Gastroesophageal sphincter (tissue), 4 donors: ENCODE measurements at regions not wholly inside any gene's neighbourhood (a gene's known extent, or its start where the extent isn't known, plus 50 kb on each side); places are given as distances from the start of the nearest gene placed in this dataset.
"Not testable (repeated sequence)": the region's sequence is repeated elsewhere in the genome, so short reads cannot be mapped to it uniquely, and the experiment has no call there.

ENCODE experiments used
- ATAC-seq: fragments of 150-250 bp; one replicate; pipeline ENCODE4 v1.9.1; 2016; ENCODE audit warnings: mild to moderate bottlenecking, moderate library complexity
- H3K27ac ChIP-seq, 4 donors: fragments of 200-600 bp; sonication (generic) in 3 of 4; 1 replicate in 3 of 4; 2 replicates in 1 of 4; pipeline ENCODE4 v1.5.1; 2016 to 2019
- H3K27me3 ChIP-seq: fragments of 200-600 bp; sonication (generic); one replicate; pipeline ENCODE4 v1.5.1; 2019
- H3K36me3 ChIP-seq, 2 donors: fragments of 200-600 bp; sonication (generic); one replicate each; pipeline ENCODE4 v1.5.1; 2019; ENCODE audit warnings: control low read depth in 1 of 2
- H3K4me1 ChIP-seq, 3 donors: fragments of 200-600 bp; sonication (generic); 1 replicate in 2 of 3; 2 replicates in 1 of 3; pipeline ENCODE4 v1.5.1; 2016 to 2019; ENCODE audit warnings: control low read depth in 2 of 3
- H3K4me3 ChIP-seq, 2 donors: fragments of 200-600 bp; sonication (generic); one replicate each; pipeline ENCODE4 v1.5.1; 2019; ENCODE audit warnings: mild to moderate bottlenecking in 1 of 2, moderate library complexity in 1 of 2
- H3K9me3 ChIP-seq, 3 donors: fragments of 200-600 bp; sonication (generic); one replicate each; pipeline ENCODE4 v1.5.1; 2017 to 2019; ENCODE audit warnings: control low read depth in 2 of 3
- EP300 ChIP-seq: sonication (generic); formaldehyde crosslinking; IDR thresholded peaks from one replicate; pipeline ENCODE4 v1.6.1; 2017; ENCODE audit warnings: antibody characterized with exemption, mild to moderate bottlenecking
- POLR2A ChIP-seq, 2 donors: fragments of 450-650 bp; IDR thresholded peaks; one replicate each; pipeline ENCODE4 v1.6.1; 2017; ENCODE audit warnings: antibody characterized with exemption in 2 of 2, mild to moderate bottlenecking in 2 of 2, moderate library complexity in 1 of 2
- POLR2AphosphoS5 ChIP-seq: sonication (generic); formaldehyde crosslinking; IDR thresholded peaks from one replicate; pipeline ENCODE4 v1.6.1; 2017; ENCODE audit warnings: antibody characterized with exemption
- WGBS, 2 donors: methylation state at CpG; one replicate each; pipeline ENCODE4 v1.1.5; 2018; ENCODE audit warnings: low coverage in 1 of 2; 5-methylcytosine and 5-hydroxymethylcytosine counted together
- TF ChIP-seq, protein P1 (sequence below), 4 experiments: fragments of 200-600 bp in 2 of 4; fragments of 450-650 bp in 2 of 4; sonication (generic) in 1 of 4; IDR thresholded peaks; one replicate each; pipeline ENCODE4 v1.5.1; 2017 to 2019; ENCODE audit warnings: antibody characterized with exemption in 4 of 4, mild to moderate bottlenecking in 2 of 4, moderate library complexity in 2 of 4

DNA sequence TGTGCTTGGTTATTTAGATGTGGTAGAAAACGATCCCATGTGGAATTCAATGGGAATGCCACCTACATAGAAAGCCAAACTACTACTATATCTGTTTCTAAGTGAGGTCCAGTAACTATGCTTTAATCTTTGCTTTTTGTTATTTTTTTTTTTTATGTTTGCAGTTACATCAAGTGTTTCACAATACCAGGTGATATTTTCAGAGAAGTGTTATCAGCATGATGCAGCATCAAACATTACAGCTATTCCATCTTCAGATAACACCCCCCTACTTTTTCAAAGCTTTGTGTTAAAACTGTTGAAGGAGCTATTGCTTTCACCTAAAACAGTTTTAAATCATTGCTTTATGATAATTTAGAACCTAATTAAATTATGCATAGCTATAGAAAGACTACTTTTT lies 163.8 kb upstream of the SLC16A7 start:
- Histone ChIP-seq H3K4me1 (no peaks in the 10 kb centered on the region), H3K4me3 (no peak overlapping the region), H3K36me3 (no peaks in the 10 kb centered on the region), H3K27ac (no peak overlapping the region), H3K27me3 (no peaks in the 10 kb centered on the region), H3K9me3 (no peaks in the 10 kb centered on the region)
- WGBS, 2 donors = 45 to 86% methylated on average over 1 of the region's 1 CpG
- TF ChIP-seq, protein P1, sequence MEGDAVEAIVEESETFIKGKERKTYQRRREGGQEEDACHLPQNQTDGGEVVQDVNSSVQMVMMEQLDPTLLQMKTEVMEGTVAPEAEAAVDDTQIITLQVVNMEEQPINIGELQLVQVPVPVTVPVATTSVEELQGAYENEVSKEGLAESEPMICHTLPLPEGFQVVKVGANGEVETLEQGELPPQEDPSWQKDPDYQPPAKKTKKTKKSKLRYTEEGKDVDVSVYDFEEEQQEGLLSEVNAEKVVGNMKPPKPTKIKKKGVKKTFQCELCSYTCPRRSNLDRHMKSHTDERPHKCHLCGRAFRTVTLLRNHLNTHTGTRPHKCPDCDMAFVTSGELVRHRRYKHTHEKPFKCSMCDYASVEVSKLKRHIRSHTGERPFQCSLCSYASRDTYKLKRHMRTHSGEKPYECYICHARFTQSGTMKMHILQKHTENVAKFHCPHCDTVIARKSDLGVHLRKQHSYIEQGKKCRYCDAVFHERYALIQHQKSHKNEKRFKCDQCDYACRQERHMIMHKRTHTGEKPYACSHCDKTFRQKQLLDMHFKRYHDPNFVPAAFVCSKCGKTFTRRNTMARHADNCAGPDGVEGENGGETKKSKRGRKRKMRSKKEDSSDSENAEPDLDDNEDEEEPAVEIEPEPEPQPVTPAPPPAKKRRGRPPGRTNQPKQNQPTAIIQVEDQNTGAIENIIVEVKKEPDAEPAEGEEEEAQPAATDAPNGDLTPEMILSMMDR (IDR thresholded peaks at IDR 0.05) = no peak
- no peak for TF ChIP-seq EP300
- no peak for TF ChIP-seq POLR2A (IDR thresholded peaks at IDR 0.05)
- TF ChIP-seq POLR2AphosphoS5 = no peak
- no peak for ATAC-seq

DNA sequence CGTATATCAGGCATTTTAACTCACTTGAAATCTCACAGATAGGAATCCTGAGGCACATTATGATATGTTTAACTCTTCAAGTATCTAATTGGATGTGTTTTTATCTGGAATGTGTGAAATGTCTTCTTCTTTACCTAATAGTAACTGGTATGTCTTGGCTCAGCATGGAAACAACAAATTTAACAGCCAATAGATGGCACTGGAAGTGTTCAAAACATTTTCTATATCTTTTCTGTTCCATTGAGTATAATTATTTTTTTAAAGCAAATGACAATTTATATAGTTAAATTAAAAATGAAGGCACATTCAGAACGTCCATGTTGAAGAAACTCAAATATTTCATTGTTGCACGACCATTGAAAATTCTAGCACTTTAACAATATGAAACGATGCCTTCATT lies 164.6 kb upstream of the SLC16A7 start:
- Histone ChIP-seq H3K27ac (no peak overlapping the region), H3K4me3 (no peak overlapping the region), H3K4me1 (no peaks in the 10 kb centered on the region), H3K36me3 (no peaks in the 10 kb centered on the region), H3K27me3 (no peaks in the 10 kb centered on the region), H3K9me3 (no peaks in the 10 kb centered on the region)
- no peak for TF ChIP-seq EP300
- TF ChIP-seq POLR2A (IDR thresholded peaks at IDR 0.05) = no peak
- TF ChIP-seq, protein P1 (IDR thresholded peaks at IDR 0.05) = no peak
- TF ChIP-seq POLR2AphosphoS5 = no peak
- 51 to 70% methylated on average over 4 of the region's 4 CpGs for WGBS, 2 donors
- ATAC-seq = no peak

DNA sequence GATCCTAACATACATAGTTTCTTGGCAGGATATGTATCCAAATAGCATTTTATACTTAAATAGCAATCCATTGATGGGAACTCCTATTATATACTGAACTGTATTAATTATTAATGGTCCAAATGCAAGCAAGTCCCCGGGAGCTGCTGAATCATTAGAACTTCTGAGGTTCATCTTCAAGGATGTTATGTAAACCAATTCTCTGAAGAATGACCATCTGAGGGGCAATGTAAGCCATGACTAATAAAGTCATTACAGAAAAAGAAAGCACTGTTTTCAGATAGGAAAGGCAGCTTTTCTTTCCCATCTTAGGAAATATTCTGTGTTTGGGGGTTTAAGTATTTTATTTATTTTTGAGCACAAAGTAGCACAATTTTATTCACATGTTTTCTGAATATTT lies 166.1 kb upstream of the SLC16A7 start:
- H3K27ac ChIP-seq = no peak overlapping the region
- no peaks in the 10 kb centered on the region for H3K9me3 ChIP-seq
- TF ChIP-seq EP300 (no peak), POLR2A (IDR thresholded peaks at IDR 0.05) (no peak), POLR2AphosphoS5 (no peak)
- TF ChIP-seq, protein P1 (IDR thresholded peaks at IDR 0.05) = no peak
- no peaks in the 10 kb centered on the region for H3K36me3 ChIP-seq
- no peaks in the 10 kb centered on the region for H3K4me1 ChIP-seq
- H3K27me3 ChIP-seq = no peaks in the 10 kb centered on the region
- ATAC-seq = no peak
- WGBS, 2 donors = 13 to 25% methylated on average over 1 of the region's 1 CpG
- no peak overlapping the region for H3K4me3 ChIP-seq

DNA sequence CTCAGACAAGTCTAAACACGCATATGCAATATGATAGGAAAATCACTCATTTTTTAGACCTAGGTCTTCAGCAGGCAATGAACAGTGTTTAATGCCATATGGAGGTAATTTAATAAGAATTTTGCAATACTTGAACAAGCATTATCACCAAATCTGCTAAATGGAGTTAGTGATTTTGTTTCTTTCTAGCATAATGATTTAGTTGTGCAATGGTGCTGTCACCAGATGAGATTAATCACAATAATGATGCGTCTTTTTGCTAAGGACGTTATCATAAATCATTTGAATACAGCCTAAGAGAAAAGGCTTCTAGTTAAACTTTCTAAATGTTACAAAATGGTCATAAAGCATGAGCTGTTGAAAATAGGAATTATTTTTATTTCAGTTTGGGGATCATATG lies 170.0 kb upstream of the SLC16A7 start:
- Histone ChIP-seq H3K27ac (no peak overlapping the region), H3K36me3 (no peaks in the 10 kb centered on the region), H3K27me3 (no peaks in the 10 kb centered on the region), H3K4me3 (no peak overlapping the region), H3K9me3 (no peaks in the 10 kb centered on the region), H3K4me1 (no peaks in the 10 kb centered on the region)
- TF ChIP-seq POLR2A (IDR thresholded peaks at IDR 0.05) (no peak), EP300 (no peak), POLR2AphosphoS5 (no peak)
- TF ChIP-seq, protein P1 (IDR thresholded peaks at IDR 0.05) = no peak
- 58 to 63% methylated on average over 3 of the region's 3 CpGs for WGBS, 2 donors
- peak; percentile 34 for ATAC-seq

DNA sequence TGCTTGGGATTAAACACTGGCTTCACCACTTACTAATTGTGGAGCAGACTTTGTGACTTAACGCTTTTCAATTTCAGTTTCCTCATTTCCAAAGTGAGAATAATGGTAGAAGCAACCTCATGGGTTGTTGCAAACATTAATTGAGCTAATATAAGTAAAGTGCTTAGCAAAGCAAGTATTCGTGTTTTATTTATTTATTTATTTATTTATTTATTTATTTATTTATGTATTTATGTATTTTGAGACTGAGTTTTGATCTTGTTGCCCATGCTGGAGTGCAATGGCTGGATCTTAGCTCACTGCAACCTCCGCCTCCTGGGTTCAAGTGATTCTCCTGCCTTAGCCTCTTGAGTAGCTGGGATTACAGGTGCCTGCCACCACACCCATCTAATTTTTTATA lies 171.2 kb upstream of the SLC16A7 start:
- H3K9me3 ChIP-seq, H3K36me3 ChIP-seq, ATAC-seq, H3K4me1 ChIP-seq, H3K4me3 ChIP-seq, H3K27me3 ChIP-seq, H3K27ac ChIP-seq: not testable (repeated sequence)
- WGBS, 2 donors = 90 to 92% methylated on average over 3 of the region's 3 CpGs

DNA sequence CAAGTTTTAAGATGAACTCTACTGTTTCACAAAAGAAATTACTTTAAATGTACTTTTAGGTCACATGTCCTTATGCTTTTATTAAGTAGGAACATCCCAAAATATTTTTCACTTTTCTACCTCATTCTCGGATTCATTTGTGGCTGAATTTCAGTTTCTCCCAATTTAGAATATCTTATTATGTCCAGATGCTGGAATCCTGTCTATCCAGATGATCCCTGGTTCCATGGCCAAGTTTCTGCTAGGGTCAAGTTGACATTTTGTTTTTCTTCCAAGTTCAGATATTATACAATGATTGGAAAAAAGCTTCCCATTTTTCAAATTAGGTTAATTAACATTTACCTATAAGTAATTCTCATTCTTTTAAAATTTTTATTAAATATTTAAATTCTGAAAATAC lies 181.8 kb upstream of the SLC16A7 start:
- ATAC-seq = no peak
- H3K27me3 ChIP-seq = no peaks in the 10 kb centered on the region
- no peak overlapping the region for H3K27ac ChIP-seq
- no peaks in the 10 kb centered on the region for H3K9me3 ChIP-seq
- TF ChIP-seq POLR2AphosphoS5 (no peak), EP300 (no peak), POLR2A (IDR thresholded peaks at IDR 0.05) (no peak)
- TF ChIP-seq, protein P1 (IDR thresholded peaks at IDR 0.05) = no peak
- 54 to 57% methylated on average over 1 of the region's 1 CpG for WGBS, 2 donors
- no peaks in the 10 kb centered on the region for H3K4me1 ChIP-seq
- no peaks in the 10 kb centered on the region for H3K36me3 ChIP-seq
- no peak overlapping the region for H3K4me3 ChIP-seq
